Upper lobe of left lung (tissue), 4 donors: ENCODE measurements at regions not wholly inside any gene's neighbourhood (a gene's known extent, or its start where the extent isn't known, plus 50 kb on each side); places are given as distances from the start of the nearest gene placed in this dataset.

Experiments used
- EP300 ChIP-seq, 4 donors: sonication (generic); formaldehyde crosslinking; IDR thresholded peaks; one replicate each; pipeline ENCODE4 v1.5.1; 2017; ENCODE audit warnings: antibody characterized with exemption in 4 of 4, control low read depth in 2 of 4
- POLR2A ChIP-seq, 4 donors: fragments of 450-650 bp; IDR thresholded peaks; one replicate each; pipeline ENCODE4 v1.5.1; 2016 to 2017; ENCODE audit warnings: antibody characterized with exemption in 4 of 4, mild to moderate bottlenecking in 2 of 4
- POLR2AphosphoS5 ChIP-seq, 2 donors: sonication (generic); formaldehyde crosslinking; IDR thresholded peaks; one replicate each; pipeline ENCODE4 v1.5.1; 2017; ENCODE audit warnings: antibody characterized with exemption in 2 of 2
- TF ChIP-seq, protein P1 (sequence below), 6 experiments: fragments of 450-650 bp in 4 of 6; fragments of 200-600 bp in 2 of 6; sonication (generic) in 2 of 6; IDR thresholded peaks; one replicate each; pipeline ENCODE4 v1.5.1; 2016 to 2019; ENCODE audit warnings: antibody characterized with exemption in 6 of 6

DNA sequence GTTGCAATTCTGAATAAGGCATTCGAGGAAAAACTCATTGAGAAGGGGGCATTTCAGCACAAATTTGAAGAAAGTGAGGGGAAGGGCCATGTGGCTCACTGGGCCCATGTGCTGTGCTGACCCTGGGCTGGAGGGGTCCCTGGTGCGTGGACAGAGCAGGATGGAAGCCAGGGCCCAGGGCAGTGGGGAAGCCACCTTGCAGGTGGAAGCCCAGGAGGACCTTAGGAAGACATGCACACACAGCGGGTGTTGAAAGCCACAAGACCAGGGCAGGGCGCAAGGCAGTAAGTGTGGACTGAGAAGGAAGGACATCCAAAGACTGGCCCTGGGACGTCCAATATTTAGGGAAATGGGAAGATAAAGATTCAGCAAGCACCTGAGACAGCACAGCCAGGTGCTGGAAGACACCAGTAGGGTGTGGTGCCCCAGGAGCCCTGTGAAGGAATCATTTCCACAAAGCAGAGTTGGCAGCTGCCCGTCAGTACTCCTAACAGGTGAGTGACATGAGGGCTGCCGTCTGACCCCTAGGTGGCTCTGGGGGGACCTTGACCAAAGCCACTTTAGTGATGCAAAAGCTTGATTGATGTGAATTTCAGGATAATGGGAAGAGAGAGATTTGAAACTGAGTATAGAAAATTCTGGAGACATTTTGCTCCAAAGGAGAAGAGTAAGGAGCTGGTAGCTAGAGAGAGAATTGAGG is 254.4 kb upstream of the EXOC2 start:
- TF ChIP-seq POLR2A (IDR thresholded peaks at IDR 0.05) (no peak), EP300 (IDR thresholded peaks at IDR 0.05) (no peak), POLR2AphosphoS5 (IDR thresholded peaks at IDR 0.05) (no peak)
- TF ChIP-seq, protein P1, sequence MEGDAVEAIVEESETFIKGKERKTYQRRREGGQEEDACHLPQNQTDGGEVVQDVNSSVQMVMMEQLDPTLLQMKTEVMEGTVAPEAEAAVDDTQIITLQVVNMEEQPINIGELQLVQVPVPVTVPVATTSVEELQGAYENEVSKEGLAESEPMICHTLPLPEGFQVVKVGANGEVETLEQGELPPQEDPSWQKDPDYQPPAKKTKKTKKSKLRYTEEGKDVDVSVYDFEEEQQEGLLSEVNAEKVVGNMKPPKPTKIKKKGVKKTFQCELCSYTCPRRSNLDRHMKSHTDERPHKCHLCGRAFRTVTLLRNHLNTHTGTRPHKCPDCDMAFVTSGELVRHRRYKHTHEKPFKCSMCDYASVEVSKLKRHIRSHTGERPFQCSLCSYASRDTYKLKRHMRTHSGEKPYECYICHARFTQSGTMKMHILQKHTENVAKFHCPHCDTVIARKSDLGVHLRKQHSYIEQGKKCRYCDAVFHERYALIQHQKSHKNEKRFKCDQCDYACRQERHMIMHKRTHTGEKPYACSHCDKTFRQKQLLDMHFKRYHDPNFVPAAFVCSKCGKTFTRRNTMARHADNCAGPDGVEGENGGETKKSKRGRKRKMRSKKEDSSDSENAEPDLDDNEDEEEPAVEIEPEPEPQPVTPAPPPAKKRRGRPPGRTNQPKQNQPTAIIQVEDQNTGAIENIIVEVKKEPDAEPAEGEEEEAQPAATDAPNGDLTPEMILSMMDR (IDR thresholded peaks at IDR 0.05), result no peak
